ENCODE measurements at regions not wholly inside any gene's neighbourhood (a gene's known extent, or its start where the extent isn't known, plus 50 kb on each side); places are given as distances from the start of the nearest gene placed in this dataset.
"Not testable (repeated sequence)": the region's sequence is repeated elsewhere in the genome, so short reads cannot be mapped to it uniquely, and the experiment has no call there.

- H3K27ac ChIP-seq (ENCODE audit: low read depth, low read length); DNase-seq; H3K4me1 Mint-ChIP-seq; H3K4me3 ChIP-seq (ENCODE audit: low read length); CTCF ChIA-PET; H3K9me3 ChIP-seq (ENCODE audit: control insufficient read depth in 2 of 3, low read length in 3 of 3); H3K36me3 ChIP-seq (ENCODE audit: control insufficient read depth in 2 of 3, insufficient read depth in 3 of 3, low read length in 3 of 3); H3K4me3 Mint-ChIP-seq; H3K27ac Mint-ChIP-seq; intact Hi-C loops (cut with micrococcal nuclease); ATAC-seq; POLR2A ChIA-PET; H3K36me3 Mint-ChIP-seq; H3K27me3 ChIP-seq (ENCODE audit: control insufficient read depth in 2 of 2, insufficient read depth in 2 of 2, low read length in 2 of 2); H3K4me1 ChIP-seq (ENCODE audit: control insufficient read depth in 2 of 2, insufficient read depth in 2 of 2, low read length in 2 of 2): not testable (repeated sequence)
- H3K9me3 Mint-ChIP-seq, result peaks cover 0 to 14% (median 2%) of the 10 kb centered on the region in 11 donors
- H3K27me3 Mint-ChIP-seq, result peaks cover 0 to 43% (median 25%) of the 10 kb centered on the region in 5 donors
These were observed 300.1 kb upstream of the PFKP start for GRCh38 chr10:2767293-2767692.

GRCh38 chr10:2761971-2762370 lies 305.4 kb upstream of the PFKP start:
- DNase-seq (no peak), ATAC-seq (no peak)
- Mint-ChIP-seq H3K27me3 (peaks cover 0 to 49% (median 30%) of the 10 kb centered on the region in 5 donors), H3K4me1 (peaks cover 0 to 2% (median 0%) of the 10 kb centered on the region in 7 donors), H3K9me3 (peaks cover 0 to 15% (median 6%) of the 10 kb centered on the region in 11 donors), H3K27ac (no peak overlapping the region), H3K36me3 (peaks cover 0 to 8% (median 4%) of the 10 kb centered on the region in 5 donors), H3K4me3 (no peak overlapping the region)
- H3K27me3 ChIP-seq (ENCODE audit: control insufficient read depth in 2 of 2, insufficient read depth in 2 of 2, low read length in 2 of 2), result no peaks in the 10 kb centered on the region
- CTCF ChIA-PET, result no interaction called here
- H3K9me3 ChIP-seq (ENCODE audit: control insufficient read depth in 2 of 3, low read length in 3 of 3), result no peaks in the 10 kb centered on the region
- H3K27ac ChIP-seq (ENCODE audit: low read depth, low read length), result no peak overlapping the region
- H3K36me3 ChIP-seq (ENCODE audit: control insufficient read depth in 2 of 3, insufficient read depth in 3 of 3, low read length in 3 of 3), result no peaks in the 10 kb centered on the region
- H3K4me3 ChIP-seq (ENCODE audit: low read length), result no peak overlapping the region
- POLR2A ChIA-PET, result no interaction called here
- intact Hi-C loops (cut with micrococcal nuclease), result no loop called here
- H3K4me1 ChIP-seq (ENCODE audit: control insufficient read depth in 2 of 2, insufficient read depth in 2 of 2, low read length in 2 of 2), result no peaks in the 10 kb centered on the region

GRCh38 chr10:2761311-2761710 lies 306.0 kb upstream of the PFKP start:
- ChIA-PET CTCF (no interaction called here), POLR2A (no interaction called here)
- Mint-ChIP-seq H3K4me1 (peaks cover 0 to 2% (median 0%) of the 10 kb centered on the region in 7 donors), H3K27ac (no peak overlapping the region), H3K27me3 (peaks cover 0 to 49% (median 29%) of the 10 kb centered on the region in 5 donors), H3K36me3 (peaks cover 0 to 8% (median 4%) of the 10 kb centered on the region in 5 donors), H3K4me3 (no peak overlapping the region), H3K9me3 (peaks cover 0 to 15% (median 6%) of the 10 kb centered on the region in 11 donors)
- DNase-seq (no peak), ATAC-seq (no peak)
- no peak overlapping the region for H3K4me3 ChIP-seq (ENCODE audit: low read length)
- intact Hi-C loops (cut with micrococcal nuclease), result no loop called here
- no peaks in the 10 kb centered on the region for H3K9me3 ChIP-seq (ENCODE audit: control insufficient read depth in 2 of 3, low read length in 3 of 3)
- no peaks in the 10 kb centered on the region for H3K4me1 ChIP-seq (ENCODE audit: control insufficient read depth in 2 of 2, insufficient read depth in 2 of 2, low read length in 2 of 2)
- no peak overlapping the region for H3K27ac ChIP-seq (ENCODE audit: low read depth, low read length)
- no peaks in the 10 kb centered on the region for H3K27me3 ChIP-seq (ENCODE audit: control insufficient read depth in 2 of 2, insufficient read depth in 2 of 2, low read length in 2 of 2)
- H3K36me3 ChIP-seq (ENCODE audit: control insufficient read depth in 2 of 3, insufficient read depth in 3 of 3, low read length in 3 of 3), result no peaks in the 10 kb centered on the region

GRCh38 chr10:2760736-2761135 lies 306.6 kb upstream of the PFKP start:
- Histone ChIP-seq H3K9me3 (ENCODE audit: control insufficient read depth in 2 of 3, low read length in 3 of 3) (no peaks in the 10 kb centered on the region), H3K4me1 (ENCODE audit: control insufficient read depth in 2 of 2, insufficient read depth in 2 of 2, low read length in 2 of 2) (no peaks in the 10 kb centered on the region), H3K27ac (ENCODE audit: low read depth, low read length) (no peak overlapping the region), H3K4me3 (ENCODE audit: low read length) (no peak overlapping the region), H3K27me3 (ENCODE audit: control insufficient read depth in 2 of 2, insufficient read depth in 2 of 2, low read length in 2 of 2) (no peaks in the 10 kb centered on the region), H3K36me3 (ENCODE audit: control insufficient read depth in 2 of 3, insufficient read depth in 3 of 3, low read length in 3 of 3) (no peaks in the 10 kb centered on the region)
- Mint-ChIP-seq H3K9me3 (peaks cover 0 to 15% (median 6%) of the 10 kb centered on the region in 11 donors), H3K36me3 (peaks cover 0 to 8% (median 4%) of the 10 kb centered on the region in 5 donors), H3K4me3 (no peak overlapping the region), H3K27ac (no peak overlapping the region), H3K27me3 (peaks cover 0 to 47% (median 29%) of the 10 kb centered on the region in 5 donors), H3K4me1 (peaks cover 0 to 2% (median 0%) of the 10 kb centered on the region in 7 donors)
- POLR2A ChIA-PET, result no interaction called here
- CTCF ChIA-PET, result no interaction called here
- intact Hi-C loops (cut with micrococcal nuclease), result no loop called here
- no peak for DNase-seq
- no peak for ATAC-seq

- CTCF ChIA-PET, result no interaction called here
- no peak for ATAC-seq
These were observed 308.1 kb upstream of the PFKP start for GRCh38 chr10:2759233-2759632.

GRCh38 chr10:2754943-2755342 lies 312.4 kb upstream of the PFKP start:
- Mint-ChIP-seq H3K4me1 (no peaks in the 10 kb centered on the region), H3K36me3 (peaks cover 0 to 4% (median 0%) of the 10 kb centered on the region in 5 donors), H3K9me3 (peaks cover 0 to 8% (median 2%) of the 10 kb centered on the region in 11 donors), H3K4me3 (no peak overlapping the region), H3K27ac (no peak overlapping the region), H3K27me3 (peaks cover 0 to 20% (median 10%) of the 10 kb centered on the region in 5 donors)
- no peak for DNase-seq
- H3K9me3 ChIP-seq (ENCODE audit: control insufficient read depth in 2 of 3, low read length in 3 of 3), result no peaks in the 10 kb centered on the region
- CTCF ChIA-PET, result no interaction called here
- H3K36me3 ChIP-seq (ENCODE audit: control insufficient read depth in 2 of 3, insufficient read depth in 3 of 3, low read length in 3 of 3), result no peaks in the 10 kb centered on the region
- no peak for ATAC-seq
- intact Hi-C loops (cut with micrococcal nuclease), result no loop called here
- H3K4me1 ChIP-seq (ENCODE audit: control insufficient read depth in 2 of 2, insufficient read depth in 2 of 2, low read length in 2 of 2), result no peaks in the 10 kb centered on the region
- POLR2A ChIA-PET, result no interaction called here
- H3K27ac ChIP-seq (ENCODE audit: low read depth, low read length), result no peak overlapping the region
- no peak overlapping the region for H3K4me3 ChIP-seq (ENCODE audit: low read length)
- H3K27me3 ChIP-seq (ENCODE audit: control insufficient read depth in 2 of 2, insufficient read depth in 2 of 2, low read length in 2 of 2), result no peaks in the 10 kb centered on the region

More at GRCh38 chr10:2759233-2759632, 308.1 kb upstream of the PFKP start:
- POLR2A ChIA-PET, result no interaction called here
- Histone ChIP-seq H3K27ac (ENCODE audit: low read depth, low read length) (no peak overlapping the region), H3K4me1 (ENCODE audit: control insufficient read depth in 2 of 2, insufficient read depth in 2 of 2, low read length in 2 of 2) (no peaks in the 10 kb centered on the region), H3K36me3 (ENCODE audit: control insufficient read depth in 2 of 3, insufficient read depth in 3 of 3, low read length in 3 of 3) (no peaks in the 10 kb centered on the region), H3K27me3 (ENCODE audit: control insufficient read depth in 2 of 2, insufficient read depth in 2 of 2, low read length in 2 of 2) (no peaks in the 10 kb centered on the region), H3K9me3 (ENCODE audit: control insufficient read depth in 2 of 3, low read length in 3 of 3) (no peaks in the 10 kb centered on the region), H3K4me3 (ENCODE audit: low read length) (no peak overlapping the region)
- H3K4me3 Mint-ChIP-seq, result no peak overlapping the region
- H3K9me3 Mint-ChIP-seq, result peaks cover 0 to 19% (median 6%) of the 10 kb centered on the region in 11 donors
- H3K27me3 Mint-ChIP-seq, result peaks cover 0 to 43% (median 27%) of the 10 kb centered on the region in 5 donors
- DNase-seq, result no peak
- H3K36me3 Mint-ChIP-seq, result peaks cover 0 to 8% (median 4%) of the 10 kb centered on the region in 5 donors
- peaks cover 0 to 2% (median 0%) of the 10 kb centered on the region in 7 donors for H3K4me1 Mint-ChIP-seq
- no peak overlapping the region for H3K27ac Mint-ChIP-seq
- intact Hi-C loops (cut with micrococcal nuclease), result no loop called here

- CTCF ChIA-PET, result no interaction called here
- Mint-ChIP-seq H3K9me3 (peaks cover 0 to 6% (median 0%) of the 10 kb centered on the region in 11 donors), H3K4me3 (no peak overlapping the region), H3K27me3 (peaks cover 0 to 33% (median 25%) of the 10 kb centered on the region in 5 donors), H3K36me3 (peaks cover 0 to 3% (median 0%) of the 10 kb centered on the region in 5 donors), H3K4me1 (peaks cover 0 to 7% (median 0%) of the 10 kb centered on the region in 7 donors), H3K27ac (no peak overlapping the region)
- H3K27ac ChIP-seq (ENCODE audit: low read depth, low read length), result no peak overlapping the region
- H3K27me3 ChIP-seq (ENCODE audit: control insufficient read depth in 2 of 2, insufficient read depth in 2 of 2, low read length in 2 of 2), result no peaks in the 10 kb centered on the region
- POLR2A ChIA-PET, result no interaction called here
- H3K36me3 ChIP-seq (ENCODE audit: control insufficient read depth in 2 of 3, insufficient read depth in 3 of 3, low read length in 3 of 3), result no peaks in the 10 kb centered on the region
- no peak for DNase-seq
- no peak for ATAC-seq
- intact Hi-C loops (cut with micrococcal nuclease), result no loop called here
- no peaks in the 10 kb centered on the region for H3K4me1 ChIP-seq (ENCODE audit: control insufficient read depth in 2 of 2, insufficient read depth in 2 of 2, low read length in 2 of 2)
- H3K9me3 ChIP-seq (ENCODE audit: control insufficient read depth in 2 of 3, low read length in 3 of 3), result no peaks in the 10 kb centered on the region
- H3K4me3 ChIP-seq (ENCODE audit: low read length), result no peak overlapping the region
These were observed 319.1 kb upstream of the PFKP start for GRCh38 chr10:2748287-2748686.

Data from naive thymus-derived CD4-positive, alpha-beta T cell (primary cell).